ENCODE measurements at regions not wholly inside any gene's neighbourhood (a gene's known extent, or its start where the extent isn't known, plus 50 kb on each side); places are given as distances from the start of the nearest gene placed in this dataset.

DNA sequence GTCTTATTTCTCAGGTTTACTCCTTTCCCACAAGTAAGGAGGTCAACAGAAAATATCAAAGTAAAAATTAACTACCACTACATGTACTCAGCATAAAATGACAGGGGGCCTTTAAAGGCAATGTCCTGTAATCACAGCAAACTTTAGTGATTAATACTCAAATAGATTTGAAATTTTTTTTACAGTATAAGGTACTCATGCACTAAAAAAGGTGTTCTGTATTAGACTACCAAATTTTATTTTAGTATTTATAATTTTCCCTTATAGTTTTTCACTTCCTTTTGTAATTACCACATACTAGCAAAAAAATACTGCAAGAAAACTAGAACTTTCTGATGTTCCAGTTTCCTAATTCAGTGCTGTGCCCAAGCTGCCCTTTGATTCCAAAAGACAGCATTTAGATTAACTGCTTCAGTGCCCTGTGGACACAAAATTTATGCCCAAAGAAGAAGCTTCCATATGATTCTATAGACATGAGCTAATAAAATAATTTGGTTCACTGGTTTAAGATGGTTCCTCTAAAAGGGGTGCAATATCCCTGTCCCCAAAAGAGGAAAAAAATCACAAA, 70.6 kb downstream of the KLF12 start:
- TF ChIP-seq POLR2AphosphoS5 (IDR thresholded peaks at IDR 0.05; ENCODE audit: low read depth, low read length) (no peak), SIN3A (IDR thresholded peaks at IDR 0.05; ENCODE audit: borderline replicate concordance, insufficient read depth, low read length) (no peak), TAF1 (IDR thresholded peaks at IDR 0.05; ENCODE audit: borderline replicate concordance, insufficient read depth, low read length) (no peak)
- TF ChIP-seq, protein P1, sequence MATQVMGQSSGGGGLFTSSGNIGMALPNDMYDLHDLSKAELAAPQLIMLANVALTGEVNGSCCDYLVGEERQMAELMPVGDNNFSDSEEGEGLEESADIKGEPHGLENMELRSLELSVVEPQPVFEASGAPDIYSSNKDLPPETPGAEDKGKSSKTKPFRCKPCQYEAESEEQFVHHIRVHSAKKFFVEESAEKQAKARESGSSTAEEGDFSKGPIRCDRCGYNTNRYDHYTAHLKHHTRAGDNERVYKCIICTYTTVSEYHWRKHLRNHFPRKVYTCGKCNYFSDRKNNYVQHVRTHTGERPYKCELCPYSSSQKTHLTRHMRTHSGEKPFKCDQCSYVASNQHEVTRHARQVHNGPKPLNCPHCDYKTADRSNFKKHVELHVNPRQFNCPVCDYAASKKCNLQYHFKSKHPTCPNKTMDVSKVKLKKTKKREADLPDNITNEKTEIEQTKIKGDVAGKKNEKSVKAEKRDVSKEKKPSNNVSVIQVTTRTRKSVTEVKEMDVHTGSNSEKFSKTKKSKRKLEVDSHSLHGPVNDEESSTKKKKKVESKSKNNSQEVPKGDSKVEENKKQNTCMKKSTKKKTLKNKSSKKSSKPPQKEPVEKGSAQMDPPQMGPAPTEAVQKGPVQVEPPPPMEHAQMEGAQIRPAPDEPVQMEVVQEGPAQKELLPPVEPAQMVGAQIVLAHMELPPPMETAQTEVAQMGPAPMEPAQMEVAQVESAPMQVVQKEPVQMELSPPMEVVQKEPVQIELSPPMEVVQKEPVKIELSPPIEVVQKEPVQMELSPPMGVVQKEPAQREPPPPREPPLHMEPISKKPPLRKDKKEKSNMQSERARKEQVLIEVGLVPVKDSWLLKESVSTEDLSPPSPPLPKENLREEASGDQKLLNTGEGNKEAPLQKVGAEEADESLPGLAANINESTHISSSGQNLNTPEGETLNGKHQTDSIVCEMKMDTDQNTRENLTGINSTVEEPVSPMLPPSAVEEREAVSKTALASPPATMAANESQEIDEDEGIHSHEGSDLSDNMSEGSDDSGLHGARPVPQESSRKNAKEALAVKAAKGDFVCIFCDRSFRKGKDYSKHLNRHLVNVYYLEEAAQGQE (IDR thresholded peaks at IDR 0.05; ENCODE audit: insufficient read depth in 1 of 2, low read depth in 2 of 2, low read length in 2 of 2): no peak

Measured in PFSK-1 (cell line).